ENCODE measurements at regions not wholly inside any gene's neighbourhood (a gene's known extent, or its start where the extent isn't known, plus 50 kb on each side); places are given as distances from the start of the nearest gene placed in this dataset.

- no peaks in the 10 kb centered on the region for H3K9me3 ChIP-seq (ENCODE audit: control insufficient read depth in 2 of 2, insufficient read depth in 1 of 2, low read length in 1 of 2)
- no peak overlapping the region for H3K4me3 ChIP-seq (ENCODE audit: low read length in 2 of 2)
- no peak for DNase-seq (ENCODE audit: low read depth in 6 of 9, low spot score in 9 of 9)
- 100% methylated on average over 1 of the region's 1 CpG for WGBS
- no peak overlapping the region for H3K27ac ChIP-seq (ENCODE audit: low read depth in 1 of 2, low read length in 1 of 2)
- H3K27me3 ChIP-seq (ENCODE audit: control insufficient read depth in 2 of 2, insufficient read depth in 1 of 2, low read length in 1 of 2): no peaks in the 10 kb centered on the region
- no peaks in the 10 kb centered on the region for H3K4me1 ChIP-seq (ENCODE audit: control insufficient read depth in 2 of 2, insufficient read depth in 2 of 2, low read length in 2 of 2)
- H3K36me3 ChIP-seq (ENCODE audit: control insufficient read depth in 2 of 2, insufficient read depth in 2 of 2, low read length in 1 of 2): peaks cover 7 to 44% of the 10 kb centered on the region in 2 donors
Measured at GRCh38 chr6:144447472-144447871, 162.3 kb downstream of the UTRN start.

- no peaks in the 10 kb centered on the region for H3K9me3 ChIP-seq (ENCODE audit: control insufficient read depth in 2 of 2, insufficient read depth in 1 of 2, low read length in 1 of 2)
- H3K27ac ChIP-seq (ENCODE audit: low read depth in 1 of 2, low read length in 1 of 2): no peak overlapping the region
- no peaks in the 10 kb centered on the region for H3K27me3 ChIP-seq (ENCODE audit: control insufficient read depth in 2 of 2, insufficient read depth in 1 of 2, low read length in 1 of 2)
- H3K36me3 ChIP-seq (ENCODE audit: control insufficient read depth in 2 of 2, insufficient read depth in 2 of 2, low read length in 1 of 2): peaks cover 7 to 42% of the 10 kb centered on the region in 2 donors
- H3K4me3 ChIP-seq (ENCODE audit: low read length in 2 of 2): no peak overlapping the region
- no peak for DNase-seq (ENCODE audit: low read depth in 6 of 9, low spot score in 9 of 9)
- H3K4me1 ChIP-seq (ENCODE audit: control insufficient read depth in 2 of 2, insufficient read depth in 2 of 2, low read length in 2 of 2): no peaks in the 10 kb centered on the region
- WGBS: 98% methylated on average over 7 of the region's 7 CpGs
Measured at GRCh38 chr6:144449218-144449617, 164.1 kb downstream of the UTRN start.

GRCh38 chr6:144449911-144450597 is 164.9 kb downstream of the UTRN start:
- Histone ChIP-seq H3K4me3 (ENCODE audit: low read length in 2 of 2) (no peak overlapping the region), H3K27ac (ENCODE audit: low read depth in 1 of 2, low read length in 1 of 2) (no peak overlapping the region), H3K9me3 (ENCODE audit: control insufficient read depth in 2 of 2, insufficient read depth in 1 of 2, low read length in 1 of 2) (no peaks in the 10 kb centered on the region), H3K36me3 (ENCODE audit: control insufficient read depth in 2 of 2, insufficient read depth in 2 of 2, low read length in 1 of 2) (peaks cover 7 to 40% of the 10 kb centered on the region in 2 donors), H3K27me3 (ENCODE audit: control insufficient read depth in 2 of 2, insufficient read depth in 1 of 2, low read length in 1 of 2) (no peaks in the 10 kb centered on the region), H3K4me1 (ENCODE audit: control insufficient read depth in 2 of 2, insufficient read depth in 2 of 2, low read length in 2 of 2) (no peaks in the 10 kb centered on the region)
- no peak for DNase-seq (ENCODE audit: low read depth in 6 of 9, low spot score in 9 of 9)
- WGBS: 98% methylated on average over 8 of the region's 8 CpGs

- peak; percentile 40 to 89 (median 63) for DNase-seq (ENCODE audit: low read depth in 6 of 9, low spot score in 9 of 9)
- peak overlapping the region; percentile 94 for H3K27ac ChIP-seq (ENCODE audit: low read depth in 1 of 2, low read length in 1 of 2)
- no peaks in the 10 kb centered on the region for H3K27me3 ChIP-seq (ENCODE audit: control insufficient read depth in 2 of 2, insufficient read depth in 1 of 2, low read length in 1 of 2)
- no peaks in the 10 kb centered on the region for H3K9me3 ChIP-seq (ENCODE audit: control insufficient read depth in 2 of 2, insufficient read depth in 1 of 2, low read length in 1 of 2)
- H3K4me3 ChIP-seq (ENCODE audit: low read length in 2 of 2): peak overlapping the region in 1 of 2 donors; percentile 11
- peaks cover 6 to 29% of the 10 kb centered on the region in 2 donors for H3K36me3 ChIP-seq (ENCODE audit: control insufficient read depth in 2 of 2, insufficient read depth in 2 of 2, low read length in 1 of 2)
- 50% methylated on average over 5 of the region's 5 CpGs for WGBS
- H3K4me1 ChIP-seq (ENCODE audit: control insufficient read depth in 2 of 2, insufficient read depth in 2 of 2, low read length in 2 of 2): peaks cover 9 to 18% of the 10 kb centered on the region in 2 donors
Measured at GRCh38 chr6:144460327-144461095, 175.4 kb downstream of the UTRN start.

- peaks cover 6 to 29% of the 10 kb centered on the region in 2 donors for H3K36me3 ChIP-seq (ENCODE audit: control insufficient read depth in 2 of 2, insufficient read depth in 2 of 2, low read length in 1 of 2)
- H3K4me3 ChIP-seq (ENCODE audit: low read length in 2 of 2): no peak overlapping the region
- no peaks in the 10 kb centered on the region for H3K9me3 ChIP-seq (ENCODE audit: control insufficient read depth in 2 of 2, insufficient read depth in 1 of 2, low read length in 1 of 2)
- no peak overlapping the region for H3K27ac ChIP-seq (ENCODE audit: low read depth in 1 of 2, low read length in 1 of 2)
- H3K4me1 ChIP-seq (ENCODE audit: control insufficient read depth in 2 of 2, insufficient read depth in 2 of 2, low read length in 2 of 2): peaks cover 9 to 21% of the 10 kb centered on the region in 2 donors
- no peak for DNase-seq (ENCODE audit: low read depth in 6 of 9, low spot score in 9 of 9)
- over 99% methylated on average over 3 of the region's 3 CpGs for WGBS
- H3K27me3 ChIP-seq (ENCODE audit: control insufficient read depth in 2 of 2, insufficient read depth in 1 of 2, low read length in 1 of 2): no peaks in the 10 kb centered on the region
Measured at GRCh38 chr6:144462058-144462457, 176.9 kb downstream of the UTRN start.

- no peak overlapping the region for H3K27ac ChIP-seq (ENCODE audit: low read depth in 1 of 2, low read length in 1 of 2)
- H3K36me3 ChIP-seq (ENCODE audit: control insufficient read depth in 2 of 2, insufficient read depth in 2 of 2, low read length in 1 of 2): peaks cover 0 to 15% of the 10 kb centered on the region in 2 donors
- no peaks in the 10 kb centered on the region for H3K9me3 ChIP-seq (ENCODE audit: control insufficient read depth in 2 of 2, insufficient read depth in 1 of 2, low read length in 1 of 2)
- WGBS: 99% methylated on average over 2 of the region's 2 CpGs
- H3K27me3 ChIP-seq (ENCODE audit: control insufficient read depth in 2 of 2, insufficient read depth in 1 of 2, low read length in 1 of 2): no peaks in the 10 kb centered on the region
- peaks cover 16 to 22% of the 10 kb centered on the region in 2 donors for H3K4me1 ChIP-seq (ENCODE audit: control insufficient read depth in 2 of 2, insufficient read depth in 2 of 2, low read length in 2 of 2)
- DNase-seq (ENCODE audit: low read depth in 6 of 9, low spot score in 9 of 9): no peak
- H3K4me3 ChIP-seq (ENCODE audit: low read length in 2 of 2): no peak overlapping the region
Measured at GRCh38 chr6:144466716-144467115, 181.6 kb downstream of the UTRN start.

GRCh38 chr6:144467172-144467762 is 182.1 kb downstream of the UTRN start:
- Histone ChIP-seq H3K27ac (ENCODE audit: low read depth in 1 of 2, low read length in 1 of 2) (no peak overlapping the region), H3K4me3 (ENCODE audit: low read length in 2 of 2) (no peak overlapping the region), H3K27me3 (ENCODE audit: control insufficient read depth in 2 of 2, insufficient read depth in 1 of 2, low read length in 1 of 2) (no peaks in the 10 kb centered on the region), H3K9me3 (ENCODE audit: control insufficient read depth in 2 of 2, insufficient read depth in 1 of 2, low read length in 1 of 2) (no peaks in the 10 kb centered on the region), H3K36me3 (ENCODE audit: control insufficient read depth in 2 of 2, insufficient read depth in 2 of 2, low read length in 1 of 2) (peaks cover 0 to 14% of the 10 kb centered on the region in 2 donors), H3K4me1 (ENCODE audit: control insufficient read depth in 2 of 2, insufficient read depth in 2 of 2, low read length in 2 of 2) (peaks cover 16 to 22% of the 10 kb centered on the region in 2 donors)
- no peak for DNase-seq (ENCODE audit: low read depth in 6 of 9, low spot score in 9 of 9)
- 93% methylated on average over 8 of the region's 8 CpGs for WGBS

GRCh38 chr6:144467921-144468320 is 182.8 kb downstream of the UTRN start:
- Histone ChIP-seq H3K27ac (ENCODE audit: low read depth in 1 of 2, low read length in 1 of 2) (peak overlapping the region; percentile 20 to 85), H3K4me3 (ENCODE audit: low read length in 2 of 2) (no peak overlapping the region), H3K36me3 (ENCODE audit: control insufficient read depth in 2 of 2, insufficient read depth in 2 of 2, low read length in 1 of 2) (peaks cover 0 to 14% of the 10 kb centered on the region in 2 donors), H3K4me1 (ENCODE audit: control insufficient read depth in 2 of 2, insufficient read depth in 2 of 2, low read length in 2 of 2) (peaks cover 16 to 22% of the 10 kb centered on the region in 2 donors), H3K9me3 (ENCODE audit: control insufficient read depth in 2 of 2, insufficient read depth in 1 of 2, low read length in 1 of 2) (no peaks in the 10 kb centered on the region), H3K27me3 (ENCODE audit: control insufficient read depth in 2 of 2, insufficient read depth in 1 of 2, low read length in 1 of 2) (no peaks in the 10 kb centered on the region)
- DNase-seq (ENCODE audit: low read depth in 6 of 9, low spot score in 9 of 9): no peak
- WGBS: 97% methylated on average over 2 of the region's 2 CpGs

GRCh38 chr6:144468709-144469108 is 183.6 kb downstream of the UTRN start:
- Histone ChIP-seq H3K9me3 (ENCODE audit: control insufficient read depth in 2 of 2, insufficient read depth in 1 of 2, low read length in 1 of 2) (no peaks in the 10 kb centered on the region), H3K4me3 (ENCODE audit: low read length in 2 of 2) (peak overlapping the region in 1 of 2 donors; percentile 1), H3K27ac (ENCODE audit: low read depth in 1 of 2, low read length in 1 of 2) (peak overlapping the region; percentile 57 to 85), H3K4me1 (ENCODE audit: control insufficient read depth in 2 of 2, insufficient read depth in 2 of 2, low read length in 2 of 2) (peaks cover 16 to 22% of the 10 kb centered on the region in 2 donors), H3K36me3 (ENCODE audit: control insufficient read depth in 2 of 2, insufficient read depth in 2 of 2, low read length in 1 of 2) (peaks cover 0 to 14% of the 10 kb centered on the region in 2 donors), H3K27me3 (ENCODE audit: control insufficient read depth in 2 of 2, insufficient read depth in 1 of 2, low read length in 1 of 2) (no peaks in the 10 kb centered on the region)
- DNase-seq (ENCODE audit: low read depth in 6 of 9, low spot score in 9 of 9): peak in 8 of 9 donors; percentile 30 to 84 (median 49)
- WGBS: 9% methylated on average over 7 of the region's 7 CpGs
